ENCODE measurements at regions not wholly inside any gene's neighbourhood (a gene's known extent, or its start where the extent isn't known, plus 50 kb on each side); places are given as distances from the start of the nearest gene placed in this dataset.

DNA sequence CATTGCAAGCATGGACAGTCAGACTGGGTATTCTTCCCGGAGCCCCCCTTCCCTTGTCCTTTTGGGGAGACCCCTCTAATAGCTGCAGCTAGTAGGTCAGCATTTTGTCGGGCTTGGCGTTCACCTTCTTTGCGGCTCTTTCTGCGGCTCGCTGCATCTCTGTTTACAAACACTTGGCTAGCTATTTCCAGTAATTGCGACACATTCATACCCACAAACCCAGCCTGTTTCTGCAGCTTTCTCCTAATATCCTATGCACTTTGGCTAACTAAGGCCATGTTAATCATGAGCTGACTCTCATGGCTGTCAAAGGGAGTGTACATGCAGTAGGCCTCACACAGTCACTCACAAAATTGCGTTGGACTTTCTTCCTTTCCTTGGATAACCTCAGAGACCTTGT is 716.4 kb downstream of the AMY1C start:
- no peaks in the 10 kb centered on the region for H3K27me3 ChIP-seq (replicated peaks; ENCODE audit: insufficient read depth, low read depth, low read length, poor library complexity)
- TF ChIP-seq, protein P1, sequence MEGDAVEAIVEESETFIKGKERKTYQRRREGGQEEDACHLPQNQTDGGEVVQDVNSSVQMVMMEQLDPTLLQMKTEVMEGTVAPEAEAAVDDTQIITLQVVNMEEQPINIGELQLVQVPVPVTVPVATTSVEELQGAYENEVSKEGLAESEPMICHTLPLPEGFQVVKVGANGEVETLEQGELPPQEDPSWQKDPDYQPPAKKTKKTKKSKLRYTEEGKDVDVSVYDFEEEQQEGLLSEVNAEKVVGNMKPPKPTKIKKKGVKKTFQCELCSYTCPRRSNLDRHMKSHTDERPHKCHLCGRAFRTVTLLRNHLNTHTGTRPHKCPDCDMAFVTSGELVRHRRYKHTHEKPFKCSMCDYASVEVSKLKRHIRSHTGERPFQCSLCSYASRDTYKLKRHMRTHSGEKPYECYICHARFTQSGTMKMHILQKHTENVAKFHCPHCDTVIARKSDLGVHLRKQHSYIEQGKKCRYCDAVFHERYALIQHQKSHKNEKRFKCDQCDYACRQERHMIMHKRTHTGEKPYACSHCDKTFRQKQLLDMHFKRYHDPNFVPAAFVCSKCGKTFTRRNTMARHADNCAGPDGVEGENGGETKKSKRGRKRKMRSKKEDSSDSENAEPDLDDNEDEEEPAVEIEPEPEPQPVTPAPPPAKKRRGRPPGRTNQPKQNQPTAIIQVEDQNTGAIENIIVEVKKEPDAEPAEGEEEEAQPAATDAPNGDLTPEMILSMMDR (conservative IDR thresholded peaks at IDR 0.05; ENCODE audit: low read depth, low read length): no peak
- TF ChIP-seq EZH2 (IDR thresholded peaks at IDR 0.05; ENCODE audit: borderline replicate concordance, low read depth, low read length, poor library complexity, severe bottlenecking): no peak
- intact Hi-C loops (cut with micrococcal nuclease; ENCODE audit: unreplicated experiment): no loop called here
- H3K9me3 ChIP-seq (ENCODE audit: low read depth, low read length, poor library complexity, severe bottlenecking): no peaks in the 10 kb centered on the region
- H3K4me1 ChIP-seq (ENCODE audit: insufficient read depth, low read length, poor library complexity, severe bottlenecking): no peaks in the 10 kb centered on the region
- POLR2A ChIA-PET (ENCODE audit: low non-redundant PET): no interaction called here
- no peaks in the 10 kb centered on the region for H3K36me3 ChIP-seq (ENCODE audit: insufficient read depth, low read length, poor library complexity, severe bottlenecking)
- no peak for DNase-seq (ENCODE audit: low spot score)
- H3K4me3 ChIP-seq (ENCODE audit: low read depth, low read length, poor library complexity, severe bottlenecking): no peak overlapping the region
- CTCF ChIA-PET: no interaction called here
- BruUV-seq (replicated peaks): no TSS peak
- H3K27ac ChIP-seq (ENCODE audit: low read depth, low read length, poor library complexity, severe bottlenecking): no peak overlapping the region

GRCh38 chr1:104467590-104467989 is 717.9 kb downstream of the AMY1C start:
- Histone ChIP-seq H3K4me1 (ENCODE audit: insufficient read depth, low read length, poor library complexity, severe bottlenecking) (no peaks in the 10 kb centered on the region), H3K27me3 (replicated peaks; ENCODE audit: insufficient read depth, low read depth, low read length, poor library complexity) (no peaks in the 10 kb centered on the region), H3K4me3 (ENCODE audit: low read depth, low read length, poor library complexity, severe bottlenecking) (no peak overlapping the region), H3K27ac (ENCODE audit: low read depth, low read length, poor library complexity, severe bottlenecking) (no peak overlapping the region), H3K36me3 (ENCODE audit: insufficient read depth, low read length, poor library complexity, severe bottlenecking) (no peaks in the 10 kb centered on the region), H3K9me3 (ENCODE audit: low read depth, low read length, poor library complexity, severe bottlenecking) (no peaks in the 10 kb centered on the region)
- no TSS peak for BruUV-seq (replicated peaks)
- no peak for DNase-seq (ENCODE audit: low spot score)
- intact Hi-C loops (cut with micrococcal nuclease; ENCODE audit: unreplicated experiment): no loop called here
- CTCF ChIA-PET: no interaction called here
- POLR2A ChIA-PET (ENCODE audit: low non-redundant PET): no interaction called here
- no peak for TF ChIP-seq EZH2 (IDR thresholded peaks at IDR 0.05; ENCODE audit: borderline replicate concordance, low read depth, low read length, poor library complexity, severe bottlenecking)
- TF ChIP-seq, protein P1 (conservative IDR thresholded peaks at IDR 0.05; ENCODE audit: low read depth, low read length): no peak

DNA sequence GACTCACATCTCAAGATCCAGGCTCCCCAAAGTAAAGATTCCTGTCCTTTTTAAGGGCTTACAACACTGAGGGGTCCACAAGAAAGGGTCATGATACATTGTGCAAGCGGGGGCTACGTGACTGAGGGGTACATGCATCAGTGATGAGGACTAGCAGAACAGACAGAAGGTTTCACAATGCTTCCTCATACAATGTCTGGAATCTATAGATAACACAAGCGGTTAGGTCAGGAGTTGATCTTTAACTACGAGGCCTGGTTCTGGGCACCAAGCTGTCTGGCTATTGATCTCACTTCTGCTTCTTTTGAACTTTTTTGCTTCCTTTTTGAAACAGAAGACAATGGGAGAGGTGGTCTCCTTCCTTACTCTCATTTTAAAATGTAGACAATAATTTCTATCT is 718.6 kb downstream of the AMY1C start:
- no TSS peak for BruUV-seq (replicated peaks)
- Histone ChIP-seq H3K27ac (ENCODE audit: low read depth, low read length, poor library complexity, severe bottlenecking) (no peak overlapping the region), H3K4me1 (ENCODE audit: insufficient read depth, low read length, poor library complexity, severe bottlenecking) (no peaks in the 10 kb centered on the region), H3K36me3 (ENCODE audit: insufficient read depth, low read length, poor library complexity, severe bottlenecking) (no peaks in the 10 kb centered on the region), H3K4me3 (ENCODE audit: low read depth, low read length, poor library complexity, severe bottlenecking) (no peak overlapping the region), H3K9me3 (ENCODE audit: low read depth, low read length, poor library complexity, severe bottlenecking) (no peaks in the 10 kb centered on the region), H3K27me3 (replicated peaks; ENCODE audit: insufficient read depth, low read depth, low read length, poor library complexity) (no peaks in the 10 kb centered on the region)
- intact Hi-C loops (cut with micrococcal nuclease; ENCODE audit: unreplicated experiment): no loop called here
- POLR2A ChIA-PET (ENCODE audit: low non-redundant PET): no interaction called here
- no peak for DNase-seq (ENCODE audit: low spot score)
- TF ChIP-seq, protein P1 (conservative IDR thresholded peaks at IDR 0.05; ENCODE audit: low read depth, low read length): no peak
- no peak for TF ChIP-seq EZH2 (IDR thresholded peaks at IDR 0.05; ENCODE audit: borderline replicate concordance, low read depth, low read length, poor library complexity, severe bottlenecking)
- CTCF ChIA-PET: no interaction called here

Data from A673 (cell line).